ENCODE measurements at regions not wholly inside any gene's neighbourhood (a gene's known extent, or its start where the extent isn't known, plus 50 kb on each side); places are given as distances from the start of the nearest gene placed in this dataset.

GRCh38 chr6:27149150-27149549, 98.4 kb upstream of the PRSS16 start:
- Histone ChIP-seq H2AFZ (ENCODE audit: insufficient read depth, low read depth, low read length, poor library complexity, severe bottlenecking) (peak overlapping the region; percentile 12), H3K4me2 (replicated peaks; ENCODE audit: extremely low read depth, low read length, poor library complexity, severe bottlenecking) (no peak overlapping the region), H3K36me3 (replicated peaks in 1 of 2; ENCODE audit: control insufficient read depth in 1 of 2, insufficient read depth in 2 of 2, low read length in 2 of 2) (no peaks in the 10 kb centered on the region), H3K27me3 (ENCODE audit: control insufficient read depth in 2 of 2, insufficient read depth in 2 of 2, low read length in 2 of 2) (no peaks in the 10 kb centered on the region), H3K79me2 (ENCODE audit: insufficient read depth, low read length) (peaks cover 16% of the 10 kb centered on the region), H3K9me3 (replicated peaks in 1 of 2; ENCODE audit: control insufficient read depth in 1 of 2, insufficient read depth in 1 of 2, low read length in 2 of 2) (no peaks in the 10 kb centered on the region), H3K4me1 (ENCODE audit: control insufficient read depth in 1 of 2, insufficient read depth in 2 of 2, low read length in 2 of 2) (peaks cover 24 to 34% of the 10 kb centered on the region in 2 donors), H3K9ac (ENCODE audit: insufficient read depth, low read length, poor library complexity, severe bottlenecking) (no peak overlapping the region), H3K4me3 (replicated peaks in 1 of 3; ENCODE audit: low read depth in 2 of 3, low read length in 3 of 3) (no peak overlapping the region), H4K20me1 (ENCODE audit: insufficient read depth, low read length) (no peaks in the 10 kb centered on the region), H3K27ac (ENCODE audit: low read depth in 1 of 2, low read length in 2 of 2) (no peak overlapping the region)
- Mint-ChIP-seq H3K27ac (no peak overlapping the region), H3K36me3 (peaks cover 0 to under 1% of the 10 kb centered on the region in 2 donors), H3K4me1 (peaks cover 3% of the 10 kb centered on the region), H3K9me3 (no peaks in the 10 kb centered on the region), H3K27me3 (ENCODE audit: low read depth in 3 of 3) (peaks cover 0 to 2% (median 0%) of the 10 kb centered on the region in 3 donors), H3K4me3 (no peak overlapping the region)
- TF ChIP-seq CTCF (IDR thresholded peaks at IDR 0.05): no peak
- DNase-seq: no peak
- no CpG with 5 or more reads among the region's 1 CpG for WGBS (ENCODE audit: insufficient coverage)
- intact Hi-C loops (cut with micrococcal nuclease): loop anchor here in 1 of 2 donors (10.0 kb wide), 1 partner anchor 554 kb away; the partner anchor contains the start of gene ABT1

GRCh38 chr6:27154696-27155095, 92.8 kb upstream of the PRSS16 start:
- H3K36me3 Mint-ChIP-seq: no peaks in the 10 kb centered on the region
- H3K27ac ChIP-seq (ENCODE audit: low read depth in 1 of 2, low read length in 2 of 2): no peak overlapping the region
- intact Hi-C loops (cut with micrococcal nuclease): loop anchor here (10.0 kb wide), 1 partner anchor 740 kb away; a partner anchor contains a TSS
- no peak for TF ChIP-seq CTCF (IDR thresholded peaks at IDR 0.05)
- no peak overlapping the region for H3K4me3 Mint-ChIP-seq
- H3K4me1 Mint-ChIP-seq: peaks cover 23% of the 10 kb centered on the region
- no peak overlapping the region for H3K27ac Mint-ChIP-seq
- H3K79me2 ChIP-seq (ENCODE audit: insufficient read depth, low read length): no peaks in the 10 kb centered on the region
- H3K27me3 Mint-ChIP-seq (ENCODE audit: low read depth in 3 of 3): peaks cover 0 to 10% (median 7%) of the 10 kb centered on the region in 3 donors
- no peak overlapping the region for H3K4me3 ChIP-seq (replicated peaks in 1 of 3; ENCODE audit: low read depth in 2 of 3, low read length in 3 of 3)
- DNase-seq: no peak
- H3K9me3 Mint-ChIP-seq: no peaks in the 10 kb centered on the region
- WGBS (ENCODE audit: insufficient coverage): no CpG with 5 or more reads among the region's 1 CpG
- H3K9me3 ChIP-seq (replicated peaks in 1 of 2; ENCODE audit: control insufficient read depth in 1 of 2, insufficient read depth in 1 of 2, low read length in 2 of 2): no peaks in the 10 kb centered on the region
- H3K9ac ChIP-seq (ENCODE audit: insufficient read depth, low read length, poor library complexity, severe bottlenecking): no peak overlapping the region
- H3K36me3 ChIP-seq (replicated peaks in 1 of 2; ENCODE audit: control insufficient read depth in 1 of 2, insufficient read depth in 2 of 2, low read length in 2 of 2): no peaks in the 10 kb centered on the region
- peaks cover 16% of the 10 kb centered on the region in 2 donors for H3K4me1 ChIP-seq (ENCODE audit: control insufficient read depth in 1 of 2, insufficient read depth in 2 of 2, low read length in 2 of 2)
- H3K4me2 ChIP-seq (replicated peaks; ENCODE audit: extremely low read depth, low read length, poor library complexity, severe bottlenecking): no peak overlapping the region
- no peak overlapping the region for H2AFZ ChIP-seq (ENCODE audit: insufficient read depth, low read depth, low read length, poor library complexity, severe bottlenecking)
- H3K27me3 ChIP-seq (ENCODE audit: control insufficient read depth in 2 of 2, insufficient read depth in 2 of 2, low read length in 2 of 2): no peaks in the 10 kb centered on the region
- no peaks in the 10 kb centered on the region for H4K20me1 ChIP-seq (ENCODE audit: insufficient read depth, low read length)
